Karpas-422 (cell line): ENCODE measurements at regions not wholly inside any gene's neighbourhood (a gene's known extent, or its start where the extent isn't known, plus 50 kb on each side); places are given as distances from the start of the nearest gene placed in this dataset.
"Not testable (repeated sequence)": the region's sequence is repeated elsewhere in the genome, so short reads cannot be mapped to it uniquely, and the experiment has no call there.

Source experiments
- DNase-seq: peaks from one replicate; pipeline ENCODE4 v3.0.0-alpha.2; 2015
- H2AFZ ChIP-seq: fragments of 200-600 bp; sonication (generic); 2 replicates; pipeline ENCODE4 v1.6.1; 2014; ENCODE audit warnings: antibody characterized with exemption, low read length, mixed read lengths
- H3K27ac ChIP-seq: fragments of 200-600 bp; sonication (generic); 2 replicates; pipeline ENCODE4 v1.5.1; 2014; ENCODE audit warnings: mild to moderate bottlenecking, low read length, moderate library complexity
- H3K27me3 ChIP-seq: fragments of 200-600 bp; sonication (generic); 2 replicates; pipeline ENCODE4 v1.6.1; 2014; ENCODE audit warnings: low read length, mixed read lengths
- H3K36me3 ChIP-seq: fragments of 200-600 bp; sonication (generic); 2 replicates; pipeline ENCODE4 v1.6.1; 2014; ENCODE audit warnings: low read length, mixed read lengths; ENCODE audit not compliant: insufficient read depth
- H3K4me1 ChIP-seq: fragments of 200-600 bp; sonication (generic); 2 replicates; pipeline ENCODE4 v1.6.1; 2014; ENCODE audit warnings: mild to moderate bottlenecking, low read length, mixed read lengths
- H3K4me2 ChIP-seq: fragments of 200-600 bp; sonication (generic); 2 replicates; pipeline ENCODE4 v1.6.1; 2014; ENCODE audit warnings: low read length, low read depth, mild to moderate bottlenecking; ENCODE audit not compliant: poor library complexity, severe bottlenecking
- H3K4me3 ChIP-seq: fragments of 200-600 bp; sonication (generic); 2 replicates; pipeline ENCODE4 v1.5.1; 2014; ENCODE audit warnings: mild to moderate bottlenecking, antibody characterized with exemption, low read length, mixed read lengths
- H3K79me2 ChIP-seq: fragments of 200-600 bp; sonication (generic); 2 replicates; pipeline ENCODE4 v1.6.1; 2014; ENCODE audit warnings: mild to moderate bottlenecking, low read length, mixed read lengths
- H3K9ac ChIP-seq: fragments of 200-600 bp; sonication (generic); 2 replicates; pipeline ENCODE4 v1.6.0; 2014; ENCODE audit warnings: low read length
- H3K9me2 ChIP-seq: fragments of 200-600 bp; sonication (generic), shearing (Covaris generic); replicated peaks from 2 replicates; pipeline ENCODE4 v1.6.0; 2014; ENCODE audit warnings: mild to moderate bottlenecking, low read length, moderate library complexity; ENCODE audit not compliant: insufficient read depth
- H3K9me3 ChIP-seq: fragments of 300-700, 200-600 bp; sonication (generic); 2 replicates; pipeline ENCODE4 v1.6.1; 2014; ENCODE audit warnings: low read length, mixed read lengths
- H4K20me1 ChIP-seq: fragments of 200-600 bp; sonication (generic); 2 replicates; pipeline ENCODE4 v1.6.1; 2014; ENCODE audit warnings: mild to moderate bottlenecking, antibody characterized with exemption, low read length, low read depth; ENCODE audit not compliant: insufficient read depth

DNA sequence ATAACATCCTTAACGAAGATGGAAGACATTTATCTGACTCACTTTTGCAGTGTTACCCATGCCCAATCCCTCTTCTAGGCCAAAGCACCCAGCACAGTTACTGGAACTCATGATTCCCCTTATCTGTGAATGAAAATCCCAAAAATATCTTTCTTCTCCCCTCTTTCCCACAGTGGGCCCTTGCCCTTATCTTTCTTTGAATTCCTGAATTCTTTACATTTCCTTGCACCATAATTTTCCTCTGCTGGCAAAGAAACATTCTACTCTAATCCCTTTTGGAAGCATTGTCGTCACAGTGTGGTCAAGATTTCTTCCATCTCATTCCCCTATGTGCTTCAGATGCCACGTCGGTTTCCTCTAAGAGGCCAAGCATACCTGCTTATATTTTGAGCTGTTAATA is 135.9 kb upstream of the LIFR start:
- H3K4me2 ChIP-seq, result no peak overlapping the region
- H3K27me3 ChIP-seq, result no peaks in the 10 kb centered on the region
- no peaks in the 10 kb centered on the region for H3K79me2 ChIP-seq
- no peaks in the 10 kb centered on the region for H3K9me2 ChIP-seq
- H3K4me3 ChIP-seq, result no peak overlapping the region
- H3K4me1 ChIP-seq, result no peaks in the 10 kb centered on the region
- no peak overlapping the region for H2AFZ ChIP-seq
- no peak overlapping the region for H3K27ac ChIP-seq
- H3K9ac ChIP-seq, result no peak overlapping the region
- H3K36me3 ChIP-seq, result no peaks in the 10 kb centered on the region
- DNase-seq, result no peak
- H3K9me3 ChIP-seq, result no peaks in the 10 kb centered on the region
- H4K20me1 ChIP-seq, result no peaks in the 10 kb centered on the region

DNA sequence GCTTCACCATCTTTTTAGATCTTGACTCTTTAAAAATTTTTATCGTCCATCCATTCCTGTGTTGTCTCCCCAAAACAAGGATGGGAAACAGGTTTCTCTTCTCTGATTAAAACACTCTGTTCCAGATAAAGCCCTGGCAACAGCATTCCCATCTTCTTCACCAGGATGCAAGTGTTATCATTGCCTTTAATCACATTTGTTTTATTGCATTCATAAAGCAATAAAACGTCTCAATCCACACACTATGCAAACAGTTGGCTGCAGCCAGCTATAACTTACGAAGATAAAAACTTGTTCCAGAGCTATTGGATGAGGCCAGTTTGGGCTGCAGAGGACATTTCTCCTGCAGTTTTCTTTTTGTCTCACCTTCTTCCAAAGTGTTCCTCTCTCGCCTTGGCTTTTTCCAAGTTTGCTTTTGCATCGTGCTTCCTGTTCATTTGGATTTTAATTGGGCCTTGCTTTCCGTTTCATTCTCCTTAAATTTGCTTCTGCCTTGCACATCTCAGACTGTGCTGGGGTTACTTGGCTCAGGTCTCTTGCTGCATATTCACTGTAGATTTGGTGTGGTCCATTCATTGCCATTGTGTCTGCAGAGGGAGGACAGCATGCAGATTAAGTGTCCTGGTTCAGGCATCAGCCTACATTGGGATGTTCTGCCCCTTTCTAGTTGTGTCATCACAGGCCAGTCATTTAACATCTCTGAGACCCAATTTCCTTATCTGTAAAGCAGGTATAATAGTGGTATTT is 136.5 kb upstream of the LIFR start:
- Histone ChIP-seq H3K4me1 (no peaks in the 10 kb centered on the region), H3K4me2 (no peak overlapping the region), H3K9me3 (no peaks in the 10 kb centered on the region), H3K4me3 (no peak overlapping the region), H3K79me2 (no peaks in the 10 kb centered on the region), H3K36me3 (no peaks in the 10 kb centered on the region), H3K9ac (no peak overlapping the region), H4K20me1 (no peaks in the 10 kb centered on the region), H3K27ac (no peak overlapping the region), H3K27me3 (no peaks in the 10 kb centered on the region), H3K9me2 (no peaks in the 10 kb centered on the region), H2AFZ (no peak overlapping the region)
- no peak for DNase-seq

DNA sequence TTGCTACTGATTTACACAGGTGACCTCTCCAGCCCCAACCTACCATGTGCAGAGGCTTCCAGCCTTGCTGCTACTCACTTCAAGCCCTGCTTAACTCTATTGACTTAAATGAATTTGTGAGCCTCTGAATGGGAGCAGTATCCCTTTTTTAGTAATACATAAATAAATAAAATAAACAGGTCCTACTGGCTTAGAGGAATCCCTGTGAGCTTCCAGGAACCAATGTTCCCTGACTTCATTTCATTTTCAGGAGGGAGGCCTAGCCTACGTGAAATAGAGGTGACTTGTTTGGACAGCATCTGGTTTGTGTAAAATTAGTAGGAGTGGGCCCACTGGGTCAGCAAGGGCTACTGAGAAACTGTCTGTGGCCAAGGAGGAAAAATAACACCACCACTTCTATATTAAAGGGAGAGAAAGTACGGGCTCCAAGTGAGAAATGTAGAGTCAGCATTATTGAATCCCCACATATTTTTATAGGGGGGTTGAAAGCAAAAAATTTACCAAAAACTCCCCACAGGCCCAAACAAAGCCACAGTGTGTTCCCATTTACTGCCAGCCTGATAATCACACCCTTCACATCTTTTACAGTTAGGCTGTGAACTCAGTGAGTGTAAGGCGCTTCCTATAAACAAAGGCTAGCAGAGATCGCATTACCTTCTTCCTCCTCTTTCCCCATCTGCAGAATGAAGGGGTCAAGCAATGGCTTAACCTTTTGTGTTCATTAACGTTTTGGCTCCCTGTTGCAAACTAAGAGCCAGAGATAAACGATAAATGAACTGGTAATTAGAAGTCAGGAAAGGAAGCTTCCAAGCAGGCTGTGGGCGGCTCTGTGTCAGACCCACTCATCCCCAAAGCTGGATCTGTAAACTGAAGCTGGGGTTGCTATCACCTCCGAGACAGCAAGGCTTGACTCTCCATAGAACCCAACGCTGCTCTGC is 138.8 kb upstream of the LIFR start:
- no peak overlapping the region for H3K4me3 ChIP-seq
- no peak overlapping the region for H3K27ac ChIP-seq
- H3K36me3 ChIP-seq, result no peaks in the 10 kb centered on the region
- H3K9me3 ChIP-seq, result no peaks in the 10 kb centered on the region
- no peak overlapping the region for H3K4me2 ChIP-seq
- H3K79me2 ChIP-seq, result no peaks in the 10 kb centered on the region
- H4K20me1 ChIP-seq, result no peaks in the 10 kb centered on the region
- no peaks in the 10 kb centered on the region for H3K27me3 ChIP-seq
- H3K9me2 ChIP-seq, result no peaks in the 10 kb centered on the region
- no peak overlapping the region for H2AFZ ChIP-seq
- no peak for DNase-seq
- no peaks in the 10 kb centered on the region for H3K4me1 ChIP-seq
- no peak overlapping the region for H3K9ac ChIP-seq

DNA sequence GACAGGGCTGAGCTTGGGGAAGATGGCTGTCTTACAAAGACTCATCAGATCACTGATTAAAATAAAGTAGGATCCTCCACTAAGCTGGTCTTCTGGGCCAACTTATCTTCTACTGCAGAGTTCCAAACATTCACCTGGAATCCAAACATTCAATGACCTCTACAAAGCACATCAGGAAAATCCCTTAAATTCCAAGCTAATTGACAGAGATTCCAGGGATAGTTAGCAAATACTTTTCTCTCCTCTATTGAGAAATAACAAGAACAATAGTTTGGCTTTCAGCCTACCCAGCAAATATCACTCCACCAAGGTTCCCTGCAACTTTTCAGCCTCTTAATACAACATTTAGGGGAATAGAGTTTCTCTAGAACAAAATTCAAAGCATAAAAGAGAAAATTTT is 140.6 kb upstream of the LIFR start:
- Histone ChIP-seq H3K27ac (no peak overlapping the region), H3K27me3 (no peaks in the 10 kb centered on the region), H4K20me1 (no peaks in the 10 kb centered on the region), H3K9me2 (no peaks in the 10 kb centered on the region), H3K4me1 (no peaks in the 10 kb centered on the region), H3K4me2 (no peak overlapping the region), H3K4me3 (no peak overlapping the region), H3K9me3 (no peaks in the 10 kb centered on the region), H3K36me3 (no peaks in the 10 kb centered on the region), H2AFZ (no peak overlapping the region), H3K9ac (no peak overlapping the region), H3K79me2 (no peaks in the 10 kb centered on the region)
- no peak for DNase-seq

DNA sequence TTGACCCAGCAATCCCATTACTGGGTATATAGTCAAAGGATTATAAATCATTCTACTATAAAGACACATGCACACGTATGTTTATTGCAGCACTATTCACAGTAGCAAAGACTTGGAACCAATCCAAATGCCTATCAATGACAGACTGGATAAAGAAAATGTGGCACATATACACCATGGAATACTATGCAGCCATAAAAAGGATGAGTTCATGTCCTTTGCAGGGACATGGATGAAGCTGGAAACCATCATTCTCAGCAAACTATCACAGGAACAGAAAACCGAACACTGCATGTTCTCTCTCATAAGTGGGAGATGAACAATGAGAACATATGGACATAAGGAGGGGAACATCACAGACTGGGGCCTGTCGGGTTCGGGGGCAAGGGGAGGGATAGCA is 140.3 kb upstream of the OSMR start:
- H3K4me3 ChIP-seq, H3K4me2 ChIP-seq, H4K20me1 ChIP-seq, H3K9me2 ChIP-seq, H3K36me3 ChIP-seq, H3K27ac ChIP-seq, H3K4me1 ChIP-seq, H2AFZ ChIP-seq, H3K79me2 ChIP-seq, H3K9ac ChIP-seq, H3K27me3 ChIP-seq, H3K9me3 ChIP-seq, DNase-seq: not testable (repeated sequence)

DNA sequence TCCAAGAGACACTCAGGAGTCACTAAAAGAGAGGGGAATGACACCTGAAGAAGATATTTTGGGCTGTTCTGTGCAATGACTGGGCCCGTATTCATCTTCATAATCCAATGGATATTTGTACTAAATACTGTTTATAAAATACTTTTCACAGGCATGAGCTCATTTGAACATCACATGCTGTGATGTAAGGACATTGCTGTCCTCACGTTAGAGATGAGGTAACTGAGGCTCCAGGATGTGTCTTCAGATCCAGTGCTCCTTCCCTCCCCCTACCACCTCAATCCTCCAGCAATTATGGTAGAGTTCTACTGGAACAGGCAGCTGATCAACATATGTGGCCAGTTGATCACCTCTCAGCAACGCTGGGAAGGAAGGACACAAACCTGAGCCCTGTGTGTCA is 139.4 kb upstream of the OSMR start:
- H3K27me3 ChIP-seq, result no peaks in the 10 kb centered on the region
- H3K27ac ChIP-seq, result no peak overlapping the region
- DNase-seq, result no peak
- no peaks in the 10 kb centered on the region for H3K79me2 ChIP-seq
- H3K4me3 ChIP-seq, result no peak overlapping the region
- no peaks in the 10 kb centered on the region for H3K9me3 ChIP-seq
- no peak overlapping the region for H3K9ac ChIP-seq
- H4K20me1 ChIP-seq, result no peaks in the 10 kb centered on the region
- H3K4me2 ChIP-seq, result no peak overlapping the region
- H3K36me3 ChIP-seq, result no peaks in the 10 kb centered on the region
- H3K9me2 ChIP-seq, result no peaks in the 10 kb centered on the region
- no peaks in the 10 kb centered on the region for H3K4me1 ChIP-seq
- no peak overlapping the region for H2AFZ ChIP-seq

DNA sequence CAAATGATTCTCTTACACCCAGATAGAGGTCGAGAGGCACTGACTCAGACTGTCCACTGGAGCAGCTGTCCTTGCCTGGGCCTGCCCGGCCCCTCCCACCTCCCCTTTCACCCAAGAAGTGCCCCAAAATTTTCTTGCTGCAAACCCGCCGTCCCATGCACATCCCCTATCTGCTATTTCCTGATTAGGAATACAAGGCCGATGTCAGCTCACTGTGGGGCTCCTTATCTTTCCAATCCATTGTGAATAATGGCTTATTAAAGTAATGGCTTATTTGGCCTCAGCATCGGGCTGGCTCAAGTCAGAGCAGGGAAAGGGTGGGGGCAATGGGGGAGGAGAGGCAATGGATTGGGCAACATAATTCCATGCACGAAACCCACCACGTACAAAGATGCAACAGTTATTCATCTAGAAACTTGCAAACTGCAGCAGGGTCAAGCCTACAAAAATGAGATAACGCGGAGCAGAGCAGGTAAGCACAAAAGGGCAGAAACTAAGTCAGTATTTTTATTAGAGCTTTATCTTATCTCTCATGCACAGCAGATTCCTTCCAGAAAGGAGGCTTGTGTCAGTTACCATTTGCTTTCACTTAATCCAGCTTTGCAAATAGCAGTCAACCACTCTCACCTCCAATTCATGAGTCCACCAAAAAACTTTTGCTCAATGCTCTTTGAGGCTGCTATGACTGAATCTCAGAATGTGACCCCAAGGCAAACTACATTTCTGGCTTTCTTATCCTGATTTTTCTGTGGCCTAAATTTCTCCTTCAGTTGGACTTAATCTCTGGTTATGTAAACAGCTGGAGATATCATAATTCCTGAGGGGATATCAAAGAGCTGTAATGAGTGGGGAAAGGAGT is 138.2 kb upstream of the OSMR start:
- no peaks in the 10 kb centered on the region for H3K4me1 ChIP-seq
- no peaks in the 10 kb centered on the region for H3K9me3 ChIP-seq
- no peaks in the 10 kb centered on the region for H4K20me1 ChIP-seq
- no peaks in the 10 kb centered on the region for H3K9me2 ChIP-seq
- no peak overlapping the region for H2AFZ ChIP-seq
- no peak overlapping the region for H3K27ac ChIP-seq
- H3K4me2 ChIP-seq, result no peak overlapping the region
- H3K79me2 ChIP-seq, result no peaks in the 10 kb centered on the region
- no peak for DNase-seq
- no peak overlapping the region for H3K4me3 ChIP-seq
- H3K9ac ChIP-seq, result no peak overlapping the region
- H3K27me3 ChIP-seq, result no peaks in the 10 kb centered on the region
- no peaks in the 10 kb centered on the region for H3K36me3 ChIP-seq
